ENCODE measurements at regions not wholly inside any gene's neighbourhood (a gene's known extent, or its start where the extent isn't known, plus 50 kb on each side); places are given as distances from the start of the nearest gene placed in this dataset.

GRCh38 chr15:98525661-98526001 lies 122.7 kb upstream of the IGF1R start:
- TF ChIP-seq CTCF (IDR thresholded peaks at IDR 0.05) (no peak), POLR2A (IDR thresholded peaks at IDR 0.05) (no peak), POLR2AphosphoS5 (IDR thresholded peaks at IDR 0.05) (no peak)
